ENCODE measurements at regions not wholly inside any gene's neighbourhood (a gene's known extent, or its start where the extent isn't known, plus 50 kb on each side); places are given as distances from the start of the nearest gene placed in this dataset.

- Mint-ChIP-seq H3K9me3 (no peaks in the 10 kb centered on the region), H3K27me3 (peaks cover 8% of the 10 kb centered on the region), H3K4me3 (no peak overlapping the region), H3K36me3 (ENCODE audit: low read depth) (no peaks in the 10 kb centered on the region), H3K4me1 (peaks cover 8% of the 10 kb centered on the region), H3K27ac (no peak overlapping the region)
- ChIA-PET CTCF (interaction anchor here (1.0 to 1.6 kb wide), 2 partner anchors 11 to 40 kb away, joined by 3 read pairs; no protein-coding TSS in a partner anchor), POLR2A (no interaction called here)
- no peak for DNase-seq
Observed at GRCh38 chr12:111103583-111103982, 183.2 kb upstream of the MYL2 start.

DNA sequence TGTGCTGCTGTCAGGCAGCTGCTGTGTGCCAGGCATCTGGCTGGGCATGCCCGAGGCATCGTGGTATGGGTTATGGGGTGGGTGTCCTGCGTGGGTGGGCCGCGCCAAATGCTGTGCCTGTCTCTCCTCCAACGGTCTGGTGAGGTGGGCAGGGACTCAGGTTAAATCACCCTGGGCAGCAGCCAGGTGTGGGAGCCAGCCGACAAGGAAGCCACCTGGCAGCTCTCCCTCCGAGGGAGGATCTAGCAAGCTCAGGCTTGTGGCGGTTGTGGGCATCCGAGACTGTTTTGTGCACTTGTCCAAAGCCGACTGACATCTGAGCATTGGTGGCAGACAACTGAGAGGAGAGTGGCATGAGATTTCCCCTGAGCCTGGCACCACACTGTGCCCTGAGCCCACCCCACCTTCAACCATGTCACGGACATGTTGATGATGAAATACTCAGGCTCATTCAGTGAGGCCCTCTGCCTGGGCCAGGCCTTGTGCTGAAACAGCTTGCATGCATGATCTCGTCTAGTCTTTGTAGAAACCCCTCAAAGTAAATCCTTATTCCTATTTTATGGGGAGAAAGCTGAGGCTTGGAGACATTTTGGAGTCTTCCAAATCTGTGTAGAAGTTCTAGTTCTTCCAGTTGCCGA lies 181.8 kb upstream of the MYL2 start:
- ChIA-PET CTCF (interaction anchor here (1.8 kb wide), 1 partner anchor 15 kb away, joined by 5 read pairs; no protein-coding TSS in a partner anchor), POLR2A (no interaction called here)
- Mint-ChIP-seq H3K27me3 (peaks cover 7% of the 10 kb centered on the region), H3K9me3 (no peaks in the 10 kb centered on the region), H3K27ac (no peak overlapping the region), H3K36me3 (ENCODE audit: low read depth) (no peaks in the 10 kb centered on the region), H3K4me3 (no peak overlapping the region), H3K4me1 (peaks cover 8% of the 10 kb centered on the region)
- no peak for DNase-seq

DNA sequence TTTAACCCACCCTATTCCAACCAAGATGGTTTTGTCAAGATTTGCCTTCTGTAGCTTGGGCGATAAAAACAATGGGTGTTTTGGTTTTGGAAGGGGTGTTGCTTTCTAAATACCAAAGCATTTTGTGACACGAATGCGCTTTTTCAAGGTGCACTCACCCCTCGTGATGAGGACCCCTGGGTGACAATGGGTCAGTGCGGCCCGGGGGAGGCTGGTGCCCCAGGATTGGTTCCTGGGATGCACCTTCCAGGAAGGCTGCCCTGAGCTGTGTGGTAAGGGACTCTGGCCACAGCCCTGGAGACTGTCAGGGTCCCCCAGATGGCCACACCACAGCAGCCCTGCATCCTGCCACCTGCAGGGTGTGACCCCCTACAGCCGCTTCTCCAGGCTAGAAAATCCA lies 180.6 kb upstream of the MYL2 start:
- H3K4me1 Mint-ChIP-seq, result peaks cover 8% of the 10 kb centered on the region
- CTCF ChIA-PET, result interaction anchor here (1.8 kb wide), 1 partner anchor 13 kb away, joined by 5 read pairs; no protein-coding TSS in a partner anchor
- H3K27ac Mint-ChIP-seq, result no peak overlapping the region
- no peak for DNase-seq
- no peaks in the 10 kb centered on the region for H3K9me3 Mint-ChIP-seq
- H3K36me3 Mint-ChIP-seq (ENCODE audit: low read depth), result no peaks in the 10 kb centered on the region
- H3K4me3 Mint-ChIP-seq, result no peak overlapping the region
- POLR2A ChIA-PET, result no interaction called here
- H3K27me3 Mint-ChIP-seq, result peaks cover 7% of the 10 kb centered on the region

DNA sequence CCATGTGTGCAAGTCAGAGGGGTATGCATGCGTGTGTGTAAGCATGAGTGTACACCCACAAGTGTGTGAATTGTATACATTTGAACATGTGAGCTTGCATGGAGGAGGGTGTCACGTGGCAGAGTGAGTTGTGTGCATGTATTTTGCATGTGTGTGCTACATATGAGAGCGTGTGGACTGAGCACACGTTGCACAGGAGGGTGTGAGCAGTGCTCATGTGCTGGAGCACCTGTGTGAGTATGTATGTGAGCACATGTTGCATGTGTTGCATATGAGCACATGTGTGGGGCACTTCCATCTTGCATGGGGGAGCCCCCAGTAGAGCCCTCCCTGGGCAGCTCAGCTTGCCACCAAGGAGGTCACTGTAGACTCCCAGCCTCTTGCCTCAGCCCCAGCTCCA lies 180.2 kb upstream of the MYL2 start:
- ChIA-PET POLR2A (no interaction called here), CTCF (no interaction called here)
- no peak overlapping the region for H3K27ac Mint-ChIP-seq
- H3K4me3 Mint-ChIP-seq, result no peak overlapping the region
- H3K4me1 Mint-ChIP-seq, result peaks cover 8% of the 10 kb centered on the region
- DNase-seq, result no peak
- peaks cover 7% of the 10 kb centered on the region for H3K27me3 Mint-ChIP-seq
- no peaks in the 10 kb centered on the region for H3K9me3 Mint-ChIP-seq
- H3K36me3 Mint-ChIP-seq (ENCODE audit: low read depth), result no peaks in the 10 kb centered on the region

DNA sequence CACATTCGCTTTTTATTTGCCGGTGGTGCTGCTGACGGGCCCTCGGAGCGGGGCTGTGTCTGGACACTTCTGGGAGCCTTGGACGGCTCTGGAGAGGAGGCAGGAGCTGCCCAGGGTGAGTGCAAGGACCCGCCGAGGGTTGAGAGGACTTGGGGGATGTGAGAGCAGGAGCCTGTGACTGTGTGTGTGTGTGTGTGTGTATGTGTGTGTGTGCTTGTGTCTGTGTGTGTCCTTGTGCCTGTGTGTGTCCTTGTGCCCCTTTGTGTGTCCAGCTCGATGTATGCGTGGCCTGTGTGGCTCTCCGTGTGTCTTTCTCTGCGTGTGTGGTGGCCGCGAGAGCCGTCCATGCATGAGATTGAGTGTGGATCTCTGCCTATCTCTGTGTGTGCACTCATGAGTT lies 179.6 kb upstream of the MYL2 start:
- Mint-ChIP-seq H3K4me3 (no peak overlapping the region), H3K9me3 (no peaks in the 10 kb centered on the region), H3K4me1 (peaks cover 8% of the 10 kb centered on the region), H3K36me3 (ENCODE audit: low read depth) (no peaks in the 10 kb centered on the region), H3K27me3 (peaks cover 7% of the 10 kb centered on the region), H3K27ac (no peak overlapping the region)
- no peak for DNase-seq
- CTCF ChIA-PET, result interaction anchor here (0.6 kb wide), 1 partner anchor 1936 kb away, joined by 3 read pairs; no protein-coding TSS in a partner anchor
- POLR2A ChIA-PET, result no interaction called here

DNA sequence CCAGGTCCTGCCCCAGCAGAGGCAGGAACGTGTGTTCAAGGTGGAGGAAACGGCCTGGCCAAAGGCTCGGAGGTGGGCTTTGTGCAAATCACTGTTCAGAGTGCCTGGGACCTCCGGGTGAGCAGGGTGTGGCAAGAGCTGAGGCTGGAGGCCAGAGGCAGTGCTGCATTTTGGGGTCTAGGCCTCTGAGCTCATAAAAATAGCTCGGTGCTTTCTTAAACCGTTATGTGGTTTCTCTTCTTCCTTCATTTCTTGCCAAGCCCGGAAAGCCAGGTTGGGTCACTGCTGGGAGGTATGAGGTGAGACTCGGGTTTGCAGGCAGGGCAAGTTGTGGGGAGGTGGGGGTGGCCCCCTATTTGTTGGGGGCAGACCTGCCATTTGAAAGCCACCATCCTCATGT lies 178.8 kb upstream of the MYL2 start:
- Mint-ChIP-seq H3K9me3 (no peaks in the 10 kb centered on the region), H3K27ac (no peak overlapping the region), H3K4me1 (peaks cover 8% of the 10 kb centered on the region), H3K27me3 (peaks cover 7% of the 10 kb centered on the region), H3K36me3 (ENCODE audit: low read depth) (no peaks in the 10 kb centered on the region), H3K4me3 (no peak overlapping the region)
- ChIA-PET CTCF (interaction anchor here (0.7 kb wide), 1 partner anchor 77 kb away, joined by 3 read pairs; no protein-coding TSS in a partner anchor), POLR2A (interaction anchor here (0.6 kb wide), 1 partner anchor 555 kb away, joined by 4 read pairs; no protein-coding TSS in a partner anchor)
- no peak for DNase-seq

GRCh38 chr12:111094157-111095010 lies 174.0 kb upstream of the MYL2 start:
- no peaks in the 10 kb centered on the region for H3K36me3 Mint-ChIP-seq (ENCODE audit: low read depth)
- peaks cover 26% of the 10 kb centered on the region for H3K4me1 Mint-ChIP-seq
- no peak overlapping the region for H3K4me3 Mint-ChIP-seq
- no peak for DNase-seq
- CTCF ChIA-PET, result interaction anchor here (0.6 to 0.8 kb wide), 2 partner anchors 111 to 159 kb away, joined by 4 read pairs; no protein-coding TSS in a partner anchor
- H3K27ac Mint-ChIP-seq, result no peak overlapping the region
- H3K27me3 Mint-ChIP-seq, result peaks cover 4% of the 10 kb centered on the region
- H3K9me3 Mint-ChIP-seq, result no peaks in the 10 kb centered on the region
- POLR2A ChIA-PET, result no interaction called here

DNA sequence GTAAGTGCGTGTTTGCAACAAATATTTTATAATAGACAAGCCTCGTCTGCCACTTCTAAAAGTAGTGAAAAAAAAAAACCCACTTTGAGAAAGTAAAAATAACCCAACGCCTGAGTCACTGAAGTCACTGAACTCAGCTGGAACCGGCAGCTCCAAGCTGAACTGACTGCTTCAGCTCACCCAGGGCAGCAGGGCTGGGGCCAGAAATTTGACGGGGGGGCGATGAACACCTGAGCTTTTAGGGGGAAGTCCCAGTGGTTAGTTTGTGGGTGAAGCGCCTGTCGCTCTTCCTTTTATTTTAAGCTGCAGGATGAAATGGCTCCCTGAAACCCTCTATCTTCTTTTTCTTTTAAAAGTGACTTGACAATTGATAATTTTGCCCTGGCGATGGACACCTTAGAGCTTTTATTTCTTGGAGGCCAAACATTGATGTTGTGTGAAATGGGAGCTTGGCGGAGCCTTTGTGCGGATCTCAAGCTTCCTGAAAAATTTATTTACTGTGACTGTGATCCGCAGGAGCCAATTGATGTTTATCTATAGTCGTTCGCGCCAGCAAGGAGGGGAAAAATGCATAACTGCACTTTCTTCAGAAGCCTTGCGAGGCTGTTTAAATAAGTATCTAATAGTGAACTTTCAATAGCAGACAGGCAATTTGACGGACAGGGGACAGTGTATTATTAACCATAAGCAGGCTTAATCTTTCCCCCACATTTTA lies 173.2 kb upstream of the MYL2 start:
- no peak overlapping the region for H3K4me3 Mint-ChIP-seq
- H3K27ac Mint-ChIP-seq, result no peak overlapping the region

DNA sequence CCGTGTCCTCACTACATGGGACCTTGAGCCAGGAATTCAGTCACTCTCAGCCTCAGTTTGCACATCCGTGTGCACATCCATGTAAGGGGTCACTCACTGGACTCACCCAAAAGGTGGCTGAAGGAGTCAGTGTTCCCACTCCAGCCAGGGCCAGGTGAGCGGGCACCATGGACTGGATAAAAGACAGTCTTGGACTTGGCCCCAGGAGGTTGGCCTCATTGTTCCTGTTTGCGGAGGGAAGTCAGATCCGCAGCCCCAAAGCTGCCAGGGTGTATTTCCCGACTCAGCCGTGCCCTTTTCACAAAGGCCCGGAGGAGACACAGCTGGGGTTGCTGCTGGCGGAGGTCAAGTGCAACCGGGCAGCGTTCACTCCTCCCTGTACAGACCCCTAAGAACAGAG lies 170.7 kb upstream of the MYL2 start:
- no peak for DNase-seq
- H3K9me3 Mint-ChIP-seq, result no peaks in the 10 kb centered on the region
- ChIA-PET CTCF (no interaction called here), POLR2A (no interaction called here)
- H3K36me3 Mint-ChIP-seq (ENCODE audit: low read depth), result no peaks in the 10 kb centered on the region
- H3K4me3 Mint-ChIP-seq, result no peak overlapping the region
- H3K4me1 Mint-ChIP-seq, result peaks cover 20% of the 10 kb centered on the region
- H3K27ac Mint-ChIP-seq, result no peak overlapping the region
- H3K27me3 Mint-ChIP-seq, result peaks cover 6% of the 10 kb centered on the region

More for the DNA sequence above, 173.2 kb upstream of the MYL2 start:
- CTCF ChIA-PET, result interaction anchor here (0.6 to 0.8 kb wide), 3 partner anchors 16 to 1500 kb away, joined by 3 to 6 read pairs (median 4); no protein-coding TSS in a partner anchor
- Mint-ChIP-seq H3K27me3 (peaks cover 4% of the 10 kb centered on the region), H3K4me1 (peaks cover 20% of the 10 kb centered on the region), H3K36me3 (ENCODE audit: low read depth) (no peaks in the 10 kb centered on the region), H3K9me3 (no peaks in the 10 kb centered on the region)
- DNase-seq, result peak; percentile 30
- POLR2A ChIA-PET, result no interaction called here

GRCh38 chr12:111089616-111090015 lies 169.2 kb upstream of the MYL2 start:
- peaks cover 14% of the 10 kb centered on the region for H3K27me3 Mint-ChIP-seq
- no peak overlapping the region for H3K4me3 Mint-ChIP-seq
- peak overlapping the region; percentile 48 for H3K27ac Mint-ChIP-seq
- no peaks in the 10 kb centered on the region for H3K9me3 Mint-ChIP-seq
- ChIA-PET POLR2A (no interaction called here), CTCF (no interaction called here)
- no peak for DNase-seq
- H3K36me3 Mint-ChIP-seq (ENCODE audit: low read depth), result no peaks in the 10 kb centered on the region
- peaks cover 20% of the 10 kb centered on the region for H3K4me1 Mint-ChIP-seq

DNA sequence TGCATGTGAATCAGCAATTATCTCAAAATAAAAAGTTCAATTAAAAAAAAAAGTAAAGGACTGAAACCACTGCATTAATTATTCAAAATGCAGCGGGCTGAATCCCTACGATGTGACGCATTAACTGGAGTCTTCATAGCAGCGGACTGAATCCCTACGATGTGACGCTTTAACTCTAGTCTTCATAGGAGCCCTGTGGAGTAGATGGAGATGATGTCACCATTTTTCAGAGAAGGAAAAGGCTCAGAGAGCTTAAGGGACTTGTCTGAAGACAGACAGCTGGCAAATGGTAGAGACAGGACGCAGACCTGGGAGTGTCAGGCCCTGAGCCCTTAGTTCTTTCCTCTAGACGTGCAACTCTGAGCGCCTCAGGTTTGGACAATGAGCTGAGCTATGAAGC lies 168.0 kb upstream of the MYL2 start:
- ChIA-PET POLR2A (no interaction called here), CTCF (interaction anchor here (1.8 kb wide), 1 partner anchor 13 kb away, joined by 5 read pairs; no protein-coding TSS in a partner anchor)
- Mint-ChIP-seq H3K4me1 (peaks cover 13% of the 10 kb centered on the region), H3K27me3 (peaks cover 11% of the 10 kb centered on the region), H3K36me3 (ENCODE audit: low read depth) (no peaks in the 10 kb centered on the region), H3K4me3 (no peak overlapping the region), H3K9me3 (no peaks in the 10 kb centered on the region), H3K27ac (no peak overlapping the region)
- no peak for DNase-seq

- H3K4me3 Mint-ChIP-seq, result no peak overlapping the region
- peaks cover 6% of the 10 kb centered on the region for H3K4me1 Mint-ChIP-seq
- peaks cover 11% of the 10 kb centered on the region for H3K27me3 Mint-ChIP-seq
- DNase-seq, result no peak
- no peaks in the 10 kb centered on the region for H3K9me3 Mint-ChIP-seq
- H3K27ac Mint-ChIP-seq, result no peak overlapping the region
- no peaks in the 10 kb centered on the region for H3K36me3 Mint-ChIP-seq (ENCODE audit: low read depth)
- ChIA-PET CTCF (interaction anchor here (0.6 to 1.8 kb wide), 2 partner anchors 15 to 79 kb away, joined by 3 to 5 read pairs; no protein-coding TSS in a partner anchor), POLR2A (no interaction called here)
Observed at GRCh38 chr12:111086947-111087700, 166.7 kb upstream of the MYL2 start.
